ENCODE measurements at regions not wholly inside any gene's neighbourhood (a gene's known extent, or its start where the extent isn't known, plus 50 kb on each side); places are given as distances from the start of the nearest gene placed in this dataset.

DNA sequence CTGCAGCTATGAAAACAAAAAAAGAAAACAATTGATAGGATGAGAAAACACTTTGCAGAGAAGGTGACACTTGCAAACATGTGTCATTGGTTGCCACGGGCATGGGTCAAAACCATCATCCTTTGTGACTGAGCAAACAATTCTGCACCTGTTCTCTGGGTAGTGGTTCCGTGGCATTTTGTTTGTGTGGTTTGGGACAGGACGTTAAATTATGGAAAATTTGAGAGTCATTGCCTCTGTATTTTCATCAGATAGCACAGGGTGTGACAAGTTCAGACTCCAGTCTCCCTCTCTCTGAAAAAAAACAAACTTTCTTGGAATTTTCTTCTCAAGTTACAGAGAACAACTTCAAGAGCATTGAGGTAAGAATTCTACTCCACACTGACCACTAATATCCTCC, 113.4 kb upstream of the HMHB1 start:
- TF ChIP-seq POLR2AphosphoS5 (IDR thresholded peaks at IDR 0.05) = no peak
- TF ChIP-seq EP300 (IDR thresholded peaks at IDR 0.05) = no peak
- no peak for TF ChIP-seq POLR2A (IDR thresholded peaks at IDR 0.05)
- TF ChIP-seq, protein P1, sequence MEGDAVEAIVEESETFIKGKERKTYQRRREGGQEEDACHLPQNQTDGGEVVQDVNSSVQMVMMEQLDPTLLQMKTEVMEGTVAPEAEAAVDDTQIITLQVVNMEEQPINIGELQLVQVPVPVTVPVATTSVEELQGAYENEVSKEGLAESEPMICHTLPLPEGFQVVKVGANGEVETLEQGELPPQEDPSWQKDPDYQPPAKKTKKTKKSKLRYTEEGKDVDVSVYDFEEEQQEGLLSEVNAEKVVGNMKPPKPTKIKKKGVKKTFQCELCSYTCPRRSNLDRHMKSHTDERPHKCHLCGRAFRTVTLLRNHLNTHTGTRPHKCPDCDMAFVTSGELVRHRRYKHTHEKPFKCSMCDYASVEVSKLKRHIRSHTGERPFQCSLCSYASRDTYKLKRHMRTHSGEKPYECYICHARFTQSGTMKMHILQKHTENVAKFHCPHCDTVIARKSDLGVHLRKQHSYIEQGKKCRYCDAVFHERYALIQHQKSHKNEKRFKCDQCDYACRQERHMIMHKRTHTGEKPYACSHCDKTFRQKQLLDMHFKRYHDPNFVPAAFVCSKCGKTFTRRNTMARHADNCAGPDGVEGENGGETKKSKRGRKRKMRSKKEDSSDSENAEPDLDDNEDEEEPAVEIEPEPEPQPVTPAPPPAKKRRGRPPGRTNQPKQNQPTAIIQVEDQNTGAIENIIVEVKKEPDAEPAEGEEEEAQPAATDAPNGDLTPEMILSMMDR (IDR thresholded peaks at IDR 0.05) = no peak
- no peaks in the 10 kb centered on the region for H3K36me3 ChIP-seq
- DNase-seq = no peak
- no peaks in the 10 kb centered on the region for H3K9me3 ChIP-seq
- H3K27me3 ChIP-seq = no peaks in the 10 kb centered on the region
- no peak overlapping the region for H3K4me3 ChIP-seq
- intact Hi-C loops (cut with DNase I; ENCODE audit: low total_unique reads) = no loop called here
- no peaks in the 10 kb centered on the region for H3K4me1 ChIP-seq
- no peak overlapping the region for H3K27ac ChIP-seq
- WGBS, 5 donors = 35 to 56% (median 43%) methylated on average over 3 of the region's 3 CpGs

DNA sequence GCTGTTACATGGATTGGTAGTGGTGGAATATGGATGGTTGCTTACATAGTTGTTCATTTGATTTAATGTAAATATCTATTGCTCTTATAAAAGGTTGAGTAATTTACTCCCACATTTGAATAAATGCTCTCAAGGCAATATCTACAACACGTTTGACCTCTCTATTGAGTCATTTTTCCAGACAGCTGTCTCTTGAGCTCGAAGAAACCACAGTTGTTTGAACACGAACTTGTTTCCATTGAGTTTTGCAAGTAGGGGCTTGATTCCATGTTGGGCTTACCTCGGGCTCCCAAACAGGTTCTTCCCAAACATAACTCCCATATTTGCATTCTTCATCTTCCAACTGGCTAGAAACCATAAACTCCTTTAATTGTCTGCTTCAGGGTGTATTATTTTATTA, 115.0 kb upstream of the HMHB1 start:
- intact Hi-C loops (cut with DNase I; ENCODE audit: low total_unique reads) = no loop called here
- no peak for TF ChIP-seq POLR2A (IDR thresholded peaks at IDR 0.05)
- TF ChIP-seq POLR2AphosphoS5 (IDR thresholded peaks at IDR 0.05) = no peak
- TF ChIP-seq, protein P1 (IDR thresholded peaks at IDR 0.05) = no peak
- TF ChIP-seq EP300 (IDR thresholded peaks at IDR 0.05) = no peak
- H3K9me3 ChIP-seq = no peaks in the 10 kb centered on the region
- no peak for DNase-seq
- WGBS, 5 donors = 62 to 77% (median 75%) methylated on average over 4 of the region's 4 CpGs
- no peaks in the 10 kb centered on the region for H3K27me3 ChIP-seq
- no peak overlapping the region for H3K4me3 ChIP-seq
- H3K4me1 ChIP-seq = no peaks in the 10 kb centered on the region
- no peaks in the 10 kb centered on the region for H3K36me3 ChIP-seq
- no peak overlapping the region for H3K27ac ChIP-seq

DNA sequence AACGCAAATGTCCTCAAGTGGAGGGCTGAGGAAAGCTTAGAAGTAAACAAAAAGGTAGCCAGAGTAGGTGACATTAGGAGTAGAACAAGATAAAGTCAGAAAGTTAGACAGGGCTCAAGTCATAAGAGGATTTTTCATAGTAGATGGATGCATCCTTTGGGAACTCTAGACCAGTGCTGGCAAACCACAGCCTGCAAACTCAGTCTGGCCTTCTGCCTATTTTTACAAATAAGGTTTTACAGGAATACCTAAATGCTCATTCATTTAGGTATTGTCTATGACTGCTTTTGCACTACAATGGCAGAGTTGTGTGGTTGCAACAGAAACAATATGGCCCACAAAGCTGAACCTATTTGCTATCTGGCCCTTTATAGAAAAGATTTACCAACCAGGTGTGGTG, 116.0 kb upstream of the HMHB1 start:
- H3K36me3 ChIP-seq = no peaks in the 10 kb centered on the region
- DNase-seq = no peak
- no peak for TF ChIP-seq EP300 (IDR thresholded peaks at IDR 0.05)
- no peak for TF ChIP-seq POLR2AphosphoS5 (IDR thresholded peaks at IDR 0.05)
- TF ChIP-seq POLR2A (IDR thresholded peaks at IDR 0.05) = no peak
- TF ChIP-seq, protein P1 (IDR thresholded peaks at IDR 0.05) = no peak
- 60 to 88% (median 84%) methylated on average over 1 of the region's 1 CpG for WGBS, 5 donors
- H3K27me3 ChIP-seq = no peaks in the 10 kb centered on the region
- no peaks in the 10 kb centered on the region for H3K9me3 ChIP-seq
- no peak overlapping the region for H3K27ac ChIP-seq
- intact Hi-C loops (cut with DNase I; ENCODE audit: low total_unique reads) = no loop called here
- H3K4me1 ChIP-seq = no peaks in the 10 kb centered on the region
- no peak overlapping the region for H3K4me3 ChIP-seq

DNA sequence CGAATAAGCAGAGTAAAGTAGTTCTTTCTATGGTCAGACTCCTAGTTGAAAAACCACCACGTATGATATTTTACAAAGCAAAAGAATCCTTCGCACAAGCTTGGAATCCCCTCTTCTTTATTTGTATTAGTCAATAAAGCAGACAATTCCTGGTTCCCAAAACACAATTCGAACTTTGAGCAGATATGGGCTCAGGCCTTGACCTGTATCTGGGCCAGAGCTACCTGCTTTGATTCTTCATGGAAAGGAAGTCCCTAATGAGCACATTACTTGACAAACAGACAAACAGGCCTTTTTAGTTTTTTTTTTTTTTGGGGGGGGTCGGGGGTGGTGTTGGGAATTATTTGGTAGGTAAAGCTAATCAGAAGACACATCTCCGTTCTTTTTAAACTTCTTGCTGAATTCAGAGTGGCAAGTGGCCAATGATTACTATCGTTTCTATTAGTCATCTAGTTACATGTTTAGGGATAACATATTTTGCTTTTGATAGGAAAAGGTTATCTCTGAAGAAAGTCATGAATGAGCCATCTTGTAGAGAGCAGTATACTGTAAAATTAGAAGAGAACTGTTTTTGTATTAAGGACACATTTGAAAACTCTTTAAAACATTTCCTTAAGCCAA, 116.6 kb upstream of the HMHB1 start:
- TF ChIP-seq POLR2A (IDR thresholded peaks at IDR 0.05) (no peak), POLR2AphosphoS5 (IDR thresholded peaks at IDR 0.05) (no peak), EP300 (IDR thresholded peaks at IDR 0.05) (no peak)
- TF ChIP-seq, protein P1 (IDR thresholded peaks at IDR 0.05) = no peak
- no peaks in the 10 kb centered on the region for H3K27me3 ChIP-seq
- 80 to 88% (median 86%) methylated on average over 7 of the region's 7 CpGs for WGBS, 5 donors
- H3K9me3 ChIP-seq = no peaks in the 10 kb centered on the region
- H3K4me1 ChIP-seq = no peaks in the 10 kb centered on the region
- intact Hi-C loops (cut with DNase I; ENCODE audit: low total_unique reads) = no loop called here
- no peaks in the 10 kb centered on the region for H3K36me3 ChIP-seq
- no peak overlapping the region for H3K4me3 ChIP-seq
- no peak for DNase-seq
- no peak overlapping the region for H3K27ac ChIP-seq
